NCI-H2227 (cell line): ENCODE measurements at regions not wholly inside any gene's neighbourhood (a gene's known extent, or its start where the extent isn't known, plus 50 kb on each side); places are given as distances from the start of the nearest gene placed in this dataset.

ENCODE experiments used
- DNase-seq: peaks from one replicate; lab custom pipeline; 2025; ENCODE audit not compliant: unreplicated experiment; lab: John Stamatoyannopoulos, UW

- no peak for DNase-seq
These were observed 1500.4 kb upstream of the MIR17HG start for GRCh38 chr13:89846926-89847585.

DNA sequence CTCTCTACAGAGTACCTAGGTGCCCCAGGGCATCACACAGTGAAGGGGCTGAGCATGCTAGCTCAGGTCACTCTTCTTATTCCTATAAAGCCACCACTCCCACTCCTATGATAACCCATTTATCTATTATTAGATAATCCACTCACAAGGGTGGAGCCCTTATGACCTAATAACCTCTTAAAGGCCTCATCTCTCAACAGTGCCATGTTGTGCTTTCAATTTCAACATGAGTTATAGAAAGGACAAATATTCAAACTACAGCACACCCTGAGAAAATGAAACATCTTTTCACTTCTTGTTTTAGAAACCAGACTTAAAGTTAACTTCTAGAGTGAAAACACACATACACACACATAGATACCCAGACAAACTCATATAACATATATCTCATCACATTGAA lies 1494.9 kb upstream of the MIR17HG start:
- no peak for DNase-seq

GRCh38 chr13:89856512-89856911 lies 1491.0 kb upstream of the MIR17HG start:
- no peak for DNase-seq

DNA sequence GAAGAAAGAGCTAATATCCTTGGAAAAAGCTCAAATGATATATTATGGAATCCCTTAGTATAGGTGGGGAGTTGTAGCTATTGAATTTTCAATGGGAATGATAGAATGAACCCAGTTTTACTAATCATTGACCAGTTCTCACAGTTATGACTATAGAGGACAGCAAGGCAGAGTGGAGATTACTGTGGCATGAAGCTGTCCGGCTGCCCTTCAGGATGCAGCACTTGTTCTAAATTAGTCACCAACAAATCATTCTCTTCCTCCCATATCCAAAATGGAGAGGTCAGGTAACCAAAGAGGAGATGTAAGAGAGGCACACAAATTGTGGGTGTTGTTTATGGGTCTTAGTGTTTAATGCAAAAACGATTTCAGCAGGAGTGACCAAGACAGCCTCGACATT lies 1490.0 kb upstream of the MIR17HG start:
- DNase-seq, result no peak

DNA sequence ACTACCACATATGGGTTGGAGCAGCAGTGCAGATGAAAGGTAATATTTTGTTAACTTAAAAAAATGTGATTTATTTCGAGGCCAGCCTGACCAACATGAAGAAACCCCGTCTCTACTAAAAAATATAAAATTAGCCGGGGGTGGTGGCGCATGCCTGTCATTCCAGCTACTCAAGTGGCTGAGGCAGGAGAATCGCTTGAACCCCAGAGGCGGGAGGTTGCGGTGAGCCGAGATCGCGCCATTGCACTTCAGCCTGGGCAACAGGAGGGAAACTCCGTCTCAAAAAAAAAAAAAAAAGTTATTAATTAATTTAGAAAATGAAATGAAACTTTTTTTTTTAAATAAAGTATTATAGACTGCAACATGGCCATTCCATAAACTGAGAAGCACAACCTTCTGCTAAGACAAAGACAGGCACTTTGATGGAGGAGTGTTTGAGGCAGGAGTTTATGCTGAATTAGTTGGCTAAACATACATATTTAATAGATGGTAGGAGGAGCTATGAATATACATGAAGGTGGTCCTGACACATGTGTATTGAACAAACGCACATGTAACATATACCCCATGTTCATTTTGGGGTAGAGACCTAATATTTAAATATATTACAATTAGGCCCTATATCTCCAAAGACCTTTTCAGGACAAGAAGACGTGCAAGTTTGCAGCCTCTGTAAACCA lies 1485.3 kb upstream of the MIR17HG start:
- DNase-seq, result no peak

DNA sequence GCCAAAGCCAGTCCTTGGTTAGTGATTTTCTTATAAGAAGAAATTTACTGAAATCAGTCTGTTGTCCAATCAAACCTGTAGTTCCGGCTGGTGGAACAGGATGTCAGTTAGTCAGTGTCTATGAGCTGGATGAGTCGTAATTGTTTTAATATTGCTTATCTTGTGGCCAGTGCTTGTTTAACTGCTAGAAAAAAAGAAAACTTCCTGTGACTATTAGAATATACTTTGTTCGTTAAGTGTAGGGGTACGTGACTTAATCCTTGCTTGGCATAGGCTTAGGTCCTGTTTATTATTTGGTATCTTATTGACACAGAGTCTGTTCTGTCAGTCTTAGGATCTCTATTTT lies 1484.8 kb upstream of the MIR17HG start:
- no peak for DNase-seq

DNA sequence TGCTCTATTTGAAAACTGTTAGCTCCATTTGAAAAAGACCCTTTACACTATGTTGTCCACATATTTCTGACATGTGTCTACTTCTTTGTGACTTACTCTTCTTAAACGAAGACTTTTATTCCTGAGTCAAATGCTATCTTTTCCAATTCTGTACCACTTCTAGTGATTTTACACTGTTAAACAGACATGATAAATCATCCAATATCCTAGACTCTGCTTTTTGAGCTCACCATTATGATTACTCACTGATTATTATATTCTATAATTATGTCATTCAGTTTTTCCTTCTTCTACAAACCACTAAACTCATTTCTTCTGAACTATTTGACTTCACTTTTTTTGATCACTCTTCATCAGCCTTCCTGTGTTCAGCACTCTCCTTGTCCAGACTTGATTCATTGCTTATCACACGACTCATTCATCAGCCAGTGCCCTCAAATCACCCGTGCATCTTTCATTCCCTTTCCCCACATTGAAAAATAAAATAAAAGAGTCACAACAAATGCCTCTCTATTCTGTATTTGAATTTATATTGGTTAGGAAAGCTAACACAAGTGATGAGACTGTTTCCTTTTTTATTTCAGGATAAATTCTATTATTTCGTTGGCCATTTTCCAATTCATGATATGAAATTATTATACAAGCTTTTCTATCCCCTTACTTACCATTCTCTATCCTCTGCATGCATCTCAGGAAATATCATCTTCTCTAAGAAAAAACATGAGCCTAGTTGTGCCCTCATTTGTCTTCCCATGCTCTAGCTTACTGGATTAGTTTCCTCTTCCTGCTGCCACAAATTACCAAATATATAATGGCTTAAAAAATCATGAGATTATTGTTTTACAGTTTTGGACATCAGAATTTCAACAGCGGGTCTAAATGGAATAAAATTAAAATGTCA lies 1482.1 kb upstream of the MIR17HG start:
- no peak for DNase-seq

GRCh38 chr13:89869312-89869711 lies 1478.2 kb upstream of the MIR17HG start:
- DNase-seq, result no peak

DNA sequence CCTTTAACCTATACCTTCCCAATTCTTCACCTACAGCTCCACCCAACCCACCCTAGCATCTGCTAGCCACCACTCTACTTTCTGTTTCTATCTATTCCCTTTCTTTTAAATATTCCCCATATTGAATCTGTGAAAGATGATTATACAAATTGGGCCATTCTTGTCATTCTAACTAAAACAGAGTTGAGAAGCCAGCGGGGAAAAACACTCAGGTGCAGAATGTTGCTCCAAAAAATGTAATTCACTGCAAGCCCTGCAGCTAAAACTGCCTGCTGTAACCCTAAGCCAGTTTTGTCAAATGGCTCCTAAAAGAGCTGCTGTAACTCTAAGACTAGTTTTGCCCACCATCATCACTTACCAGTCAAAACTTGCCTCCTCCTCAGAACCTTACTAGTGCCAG lies 1468.6 kb upstream of the MIR17HG start:
- no peak for DNase-seq

DNA sequence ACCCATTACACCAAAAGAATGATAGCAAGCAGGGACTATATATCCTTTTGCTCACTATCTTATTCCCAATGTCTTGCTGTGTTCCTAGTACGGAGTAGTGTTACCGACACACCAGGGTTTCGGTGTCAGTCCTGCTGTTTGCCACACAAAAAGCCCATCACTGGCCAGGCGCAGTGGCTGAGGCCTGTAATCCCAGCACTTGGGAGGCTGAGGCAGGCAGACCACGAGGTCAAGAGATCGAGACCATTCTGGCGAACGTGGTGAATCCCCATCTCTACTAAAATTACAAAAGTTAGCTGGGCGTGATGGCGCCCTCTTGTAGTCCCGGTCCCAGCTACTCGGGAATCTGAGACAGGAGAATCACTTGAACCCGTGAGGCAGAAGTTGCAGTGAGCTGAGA lies 1467.3 kb upstream of the MIR17HG start:
- no peak for DNase-seq

GRCh38 chr13:89883893-89884448 lies 1463.5 kb upstream of the MIR17HG start:
- no peak for DNase-seq

- DNase-seq, result no peak
These were observed 1456.7 kb upstream of the MIR17HG start for GRCh38 chr13:89890806-89891205.

GRCh38 chr13:89891416-89891815 lies 1456.1 kb upstream of the MIR17HG start:
- no peak for DNase-seq

- no peak for DNase-seq
These were observed 1449.8 kb upstream of the MIR17HG start for GRCh38 chr13:89897681-89898080.

- DNase-seq, result no peak
These were observed 1448.0 kb upstream of the MIR17HG start for GRCh38 chr13:89899302-89900103.

DNA sequence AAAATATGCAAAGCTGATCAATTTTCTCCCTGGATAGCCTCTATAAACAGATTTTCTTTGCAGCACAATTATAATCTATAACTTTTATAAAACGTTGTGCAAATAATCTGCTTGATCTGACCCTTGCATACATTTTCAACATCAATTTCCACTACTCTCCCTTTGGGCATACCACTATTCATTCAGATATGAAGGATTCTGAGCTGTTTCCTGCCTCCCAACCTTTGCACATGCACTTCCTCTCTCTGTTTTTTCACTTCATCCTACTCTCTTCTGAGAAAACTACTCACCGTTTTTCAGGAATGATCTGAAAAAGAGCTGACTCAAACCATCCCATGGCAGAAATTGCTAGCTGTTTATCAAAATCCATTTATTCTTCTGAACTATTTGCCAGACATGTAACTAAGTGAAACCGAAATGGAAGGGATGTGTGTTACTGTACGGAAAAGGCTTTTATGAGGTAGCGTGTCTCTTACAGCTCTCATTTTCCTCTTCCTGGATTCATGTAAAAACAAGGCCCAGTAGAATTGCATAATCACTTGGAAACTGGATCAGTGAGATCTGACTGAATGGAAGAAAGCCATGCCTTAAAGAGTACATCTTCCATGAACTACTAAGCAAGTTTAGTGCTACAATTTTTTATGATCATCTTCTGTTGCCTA lies 1447.3 kb upstream of the MIR17HG start:
- DNase-seq, result no peak

DNA sequence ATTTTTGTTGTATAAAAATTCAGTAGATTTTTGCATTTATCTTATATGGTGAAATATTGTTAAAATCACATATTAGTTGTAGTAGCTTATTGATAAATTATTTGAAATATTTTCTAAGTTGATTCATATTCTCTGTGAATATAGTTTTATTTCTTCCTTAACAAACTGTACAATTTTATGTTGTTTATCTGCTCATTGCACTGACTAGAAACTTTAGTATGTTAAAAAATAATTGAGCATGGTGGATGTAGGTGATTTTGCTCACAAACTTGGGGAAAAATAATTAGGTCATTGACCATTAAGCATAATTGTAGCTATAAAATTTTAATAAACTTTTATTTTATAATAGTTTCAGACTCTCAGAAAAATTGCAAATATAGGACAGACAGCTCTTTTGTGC lies 1445.3 kb upstream of the MIR17HG start:
- no peak for DNase-seq

GRCh38 chr13:89903115-89903514 lies 1444.4 kb upstream of the MIR17HG start:
- DNase-seq, result no peak

- DNase-seq, result no peak
These were observed 1437.3 kb upstream of the MIR17HG start for GRCh38 chr13:89910166-89910565.

- DNase-seq, result no peak
These were observed 1430.9 kb upstream of the MIR17HG start for GRCh38 chr13:89916551-89916950.
